ENCODE measurements at regions not wholly inside any gene's neighbourhood (a gene's known extent, or its start where the extent isn't known, plus 50 kb on each side); places are given as distances from the start of the nearest gene placed in this dataset.

DNA sequence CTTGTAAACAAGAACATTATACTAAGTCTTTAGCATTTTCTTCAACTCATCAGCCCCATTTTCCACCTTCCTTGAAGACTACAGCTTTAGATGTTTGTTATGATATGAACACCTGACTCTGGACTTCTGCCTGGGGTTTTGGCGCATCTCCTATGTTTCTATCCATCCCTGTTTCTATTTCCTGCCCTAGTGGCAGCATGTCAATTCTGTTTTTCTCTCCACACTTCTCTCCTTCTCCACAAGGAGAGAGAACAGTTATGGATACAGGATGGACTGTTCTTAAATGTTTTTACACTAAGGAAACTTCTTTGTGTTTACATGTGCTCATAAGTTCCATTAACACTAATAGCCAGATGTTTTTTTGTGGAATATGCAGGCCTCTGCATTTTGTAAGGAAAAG is 423.3 kb upstream of the IL12A start:
- H3K79me2 ChIP-seq (ENCODE audit: low read depth), result no peaks in the 10 kb centered on the region
- no peaks in the 10 kb centered on the region for H4K20me1 ChIP-seq (ENCODE audit: low read depth)
- H3K4me2 ChIP-seq, result no peak overlapping the region
- no peaks in the 10 kb centered on the region for H3K36me3 ChIP-seq
- Mint-ChIP-seq H3K36me3 (no peaks in the 10 kb centered on the region), H3K27me3 (ENCODE audit: insufficient read depth, low read depth) (peaks cover 7% of the 10 kb centered on the region), H3K9me3 (peaks cover under 1% of the 10 kb centered on the region), H3K4me1 (peaks cover 16% of the 10 kb centered on the region), H3K27ac (no peak overlapping the region), H3K4me3 (no peak overlapping the region)
- H3K9ac ChIP-seq, result no peak overlapping the region
- peaks cover 5% of the 10 kb centered on the region for H3F3A ChIP-seq (ENCODE audit: low read depth)
- H3K4me3 ChIP-seq, result no peak overlapping the region
- no peaks in the 10 kb centered on the region for H3K9me3 ChIP-seq (ENCODE audit: low read depth)
- no peak overlapping the region for H2AFZ ChIP-seq (replicated peaks)
- peaks cover 15% of the 10 kb centered on the region for H3K4me1 ChIP-seq
- TF ChIP-seq EZH2 (IDR thresholded peaks at IDR 0.05) (no peak), EZH2phosphoT487 (IDR thresholded peaks at IDR 0.05) (no peak)
- TF ChIP-seq, protein P1, sequence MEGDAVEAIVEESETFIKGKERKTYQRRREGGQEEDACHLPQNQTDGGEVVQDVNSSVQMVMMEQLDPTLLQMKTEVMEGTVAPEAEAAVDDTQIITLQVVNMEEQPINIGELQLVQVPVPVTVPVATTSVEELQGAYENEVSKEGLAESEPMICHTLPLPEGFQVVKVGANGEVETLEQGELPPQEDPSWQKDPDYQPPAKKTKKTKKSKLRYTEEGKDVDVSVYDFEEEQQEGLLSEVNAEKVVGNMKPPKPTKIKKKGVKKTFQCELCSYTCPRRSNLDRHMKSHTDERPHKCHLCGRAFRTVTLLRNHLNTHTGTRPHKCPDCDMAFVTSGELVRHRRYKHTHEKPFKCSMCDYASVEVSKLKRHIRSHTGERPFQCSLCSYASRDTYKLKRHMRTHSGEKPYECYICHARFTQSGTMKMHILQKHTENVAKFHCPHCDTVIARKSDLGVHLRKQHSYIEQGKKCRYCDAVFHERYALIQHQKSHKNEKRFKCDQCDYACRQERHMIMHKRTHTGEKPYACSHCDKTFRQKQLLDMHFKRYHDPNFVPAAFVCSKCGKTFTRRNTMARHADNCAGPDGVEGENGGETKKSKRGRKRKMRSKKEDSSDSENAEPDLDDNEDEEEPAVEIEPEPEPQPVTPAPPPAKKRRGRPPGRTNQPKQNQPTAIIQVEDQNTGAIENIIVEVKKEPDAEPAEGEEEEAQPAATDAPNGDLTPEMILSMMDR (IDR thresholded peaks at IDR 0.05), result peak; percentile 5
- no peak overlapping the region for H3K27ac ChIP-seq
- H3K27me3 ChIP-seq, result peaks cover 7% of the 10 kb centered on the region
- no peak for DNase-seq (ENCODE audit: low spot score)

DNA sequence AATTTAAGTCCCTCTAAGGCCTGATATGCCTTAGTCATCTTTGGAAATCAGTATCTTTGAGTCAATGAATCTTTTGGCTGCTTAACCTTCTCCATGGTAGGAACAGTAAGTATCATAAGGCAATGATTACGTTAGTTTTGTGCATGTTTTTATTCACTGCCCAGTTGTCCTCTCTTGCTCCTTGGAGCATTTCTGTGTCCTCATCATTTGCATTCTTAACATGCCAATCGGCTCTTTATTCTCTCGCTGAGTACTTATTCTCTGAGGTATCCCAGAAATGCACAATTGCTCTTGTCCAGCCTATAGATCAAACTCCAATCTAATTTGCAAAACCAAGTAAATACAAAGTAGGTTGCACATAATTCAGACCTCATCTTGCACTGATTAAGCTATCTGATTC is 405.0 kb upstream of the IL12A start:
- Histone ChIP-seq H3K4me2 (no peak overlapping the region), H3K4me1 (no peaks in the 10 kb centered on the region), H4K20me1 (ENCODE audit: low read depth) (no peaks in the 10 kb centered on the region), H3K9me3 (ENCODE audit: low read depth) (no peaks in the 10 kb centered on the region), H3K4me3 (no peak overlapping the region), H2AFZ (replicated peaks) (no peak overlapping the region), H3F3A (ENCODE audit: low read depth) (no peaks in the 10 kb centered on the region), H3K27ac (no peak overlapping the region), H3K27me3 (no peaks in the 10 kb centered on the region), H3K36me3 (no peaks in the 10 kb centered on the region), H3K9ac (no peak overlapping the region), H3K79me2 (ENCODE audit: low read depth) (no peaks in the 10 kb centered on the region)
- peak; percentile 27 for DNase-seq (ENCODE audit: low spot score)
- no peak for TF ChIP-seq EZH2phosphoT487 (IDR thresholded peaks at IDR 0.05)
- no peak for TF ChIP-seq EZH2 (IDR thresholded peaks at IDR 0.05)
- TF ChIP-seq, protein P1 (IDR thresholded peaks at IDR 0.05), result no peak
- peaks cover 3% of the 10 kb centered on the region for H3K27me3 Mint-ChIP-seq (ENCODE audit: insufficient read depth, low read depth)
- H3K4me1 Mint-ChIP-seq, result peaks cover 8% of the 10 kb centered on the region
- H3K27ac Mint-ChIP-seq, result no peak overlapping the region
- H3K36me3 Mint-ChIP-seq, result no peaks in the 10 kb centered on the region
- no peak overlapping the region for H3K4me3 Mint-ChIP-seq
- H3K9me3 Mint-ChIP-seq, result no peaks in the 10 kb centered on the region

DNA sequence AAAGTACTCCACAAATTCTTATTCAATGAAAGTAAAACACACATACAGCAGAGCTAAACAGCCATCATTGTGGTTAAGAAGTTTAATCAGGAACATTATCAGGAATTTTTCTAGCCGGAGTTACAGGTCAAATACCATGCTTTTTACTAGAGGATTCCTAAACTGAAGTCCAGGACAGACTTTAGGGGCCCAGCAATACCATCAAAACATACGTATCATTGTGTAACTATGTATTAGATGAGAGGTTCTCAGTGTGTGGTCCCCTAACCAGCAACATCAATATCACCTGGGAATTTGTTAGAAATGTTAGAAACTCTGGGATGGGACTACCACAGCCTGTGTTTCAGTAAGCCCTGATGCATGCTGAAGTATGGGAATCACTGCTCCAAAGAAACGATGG is 404.2 kb upstream of the IL12A start:
- Histone ChIP-seq H3K4me2 (no peak overlapping the region), H3K27me3 (no peaks in the 10 kb centered on the region), H3K4me3 (no peak overlapping the region), H3K9me3 (ENCODE audit: low read depth) (no peaks in the 10 kb centered on the region), H3K4me1 (no peaks in the 10 kb centered on the region), H3K27ac (no peak overlapping the region), H2AFZ (replicated peaks) (no peak overlapping the region), H3F3A (ENCODE audit: low read depth) (no peaks in the 10 kb centered on the region), H4K20me1 (ENCODE audit: low read depth) (no peaks in the 10 kb centered on the region), H3K79me2 (ENCODE audit: low read depth) (no peaks in the 10 kb centered on the region), H3K9ac (no peak overlapping the region), H3K36me3 (no peaks in the 10 kb centered on the region)
- no peak overlapping the region for H3K27ac Mint-ChIP-seq
- H3K4me3 Mint-ChIP-seq, result no peak overlapping the region
- peaks cover 3% of the 10 kb centered on the region for H3K27me3 Mint-ChIP-seq (ENCODE audit: insufficient read depth, low read depth)
- no peak for DNase-seq (ENCODE audit: low spot score)
- H3K36me3 Mint-ChIP-seq, result no peaks in the 10 kb centered on the region
- peaks cover 8% of the 10 kb centered on the region for H3K4me1 Mint-ChIP-seq
- TF ChIP-seq EZH2phosphoT487 (IDR thresholded peaks at IDR 0.05), result no peak
- TF ChIP-seq, protein P1 (IDR thresholded peaks at IDR 0.05), result no peak
- TF ChIP-seq EZH2 (IDR thresholded peaks at IDR 0.05), result no peak
- no peaks in the 10 kb centered on the region for H3K9me3 Mint-ChIP-seq
